A549 (cell line): ENCODE measurements at regions not wholly inside any gene's neighbourhood (a gene's known extent, or its start where the extent isn't known, plus 50 kb on each side); places are given as distances from the start of the nearest gene placed in this dataset.

Source experiments
- ATAC-seq, 2 experiments: fragments of 200-7000 bp in 1 of 2; fragments of >200 bp in 1 of 2; cut with Nextera tagmentation in 1 of 2; cut with Tn5 transposase in 1 of 2; 3 replicates each; pipeline versions ENCODE4 v1.8.0 to v1.9.1; 2018 to 2020; ENCODE audit warnings: mild to moderate bottlenecking in 1 of 2, moderate library complexity in 1 of 2
- CTCF ChIA-PET: fragments of 300-600 bp; sonication (Branson Sonifier 250); formaldehyde crosslinking; extraction: SDS; loops from one replicate; lab custom pipeline; 2021; ENCODE audit warnings: antibody characterized with exemption, inconsistent platforms; lab: Yijun Ruan, JAX
- POLR2A ChIA-PET: fragments of 350-600 bp; formaldehyde crosslinking; extraction: SDS; loops from one replicate; lab custom pipeline; 2021; ENCODE audit warnings: antibody characterized with exemption, inconsistent platforms; lab: Yijun Ruan, JAX
- DNase-seq, 2 experiments: peaks; one replicate each; pipeline versions ENCODE4 v3.0.0 to v3.0.0-alpha.2; 2011 to 2016; ENCODE audit warnings: low read depth in 1 of 2, low spot score in 1 of 2
- FAIRE-seq: peaks from 2 replicates; lab custom pipeline; 2011; peaks lifted over from hg19 to GRCh38; lab: Jason Lieb, UNC
- H3K27ac ChIP-seq, 2 experiments: fragments of >200 bp; sonication (Bioruptor Twin); formaldehyde crosslinking; 3 replicates each; pipeline ENCODE4 v1.5.1; 2016 to 2017
- H3K4me1 ChIP-seq: fragments of >200 bp; sonication (Bioruptor Twin); formaldehyde crosslinking; 3 replicates; pipeline ENCODE4 v1.6.1; 2016
- H3K4me2 ChIP-seq: fragments of >200 bp; sonication (Bioruptor Twin); formaldehyde crosslinking; 3 replicates; pipeline ENCODE4 v1.6.1; 2016
- H3K4me3 ChIP-seq: fragments of >200 bp; sonication (Bioruptor Twin); formaldehyde crosslinking; 3 replicates; pipeline ENCODE4 v1.5.1; 2016
- H3K9me3 ChIP-seq: fragments of >200 bp; sonication (Bioruptor Twin); formaldehyde crosslinking; 3 replicates; pipeline ENCODE4 v1.6.1; 2016
- CBX8 ChIP-seq: fragments of 200-600 bp; sonication (generic); IDR thresholded peaks from 2 replicates; pipeline ENCODE4 v1.6.1; 2016
- CEBPB ChIP-seq, 2 experiments: fragments of >200 bp in 1 of 2; sonication (Bioruptor Twin) in 1 of 2; formaldehyde crosslinking in 1 of 2; IDR thresholded peaks; 2 replicates each; pipeline ENCODE4 v1.6.1; 2012 to 2016
- CHD4 ChIP-seq: fragments of 200-600 bp; sonication (generic); IDR thresholded peaks from 2 replicates; pipeline ENCODE4 v1.6.1; 2016; ENCODE audit warnings: antibody characterized with exemption, mild to moderate bottlenecking, borderline replicate concordance
- FOSB ChIP-seq: fragments of 250-450 bp; sonication (Bioruptor Pico); IDR thresholded peaks from 2 replicates; pipeline ENCODE4 v1.5.0; 2020; ENCODE audit warnings: mild to moderate bottlenecking, moderate library complexity
- HDAC2 ChIP-seq: fragments of 200-600 bp; sonication (generic); IDR thresholded peaks from 2 replicates; pipeline ENCODE4 v1.6.1; 2016
- HEYL ChIP-seq: fragments of 250-450 bp; sonication (Bioruptor Pico); IDR thresholded peaks from 2 replicates; pipeline ENCODE4 v1.8.0; 2021; ENCODE audit warnings: mild to moderate bottlenecking, moderate library complexity
- HOXB13 ChIP-seq: fragments of 250-450 bp; sonication (Bioruptor Pico); IDR thresholded peaks from 2 replicates; pipeline ENCODE4 v1.5.0; 2020; ENCODE audit warnings: low read depth, mild to moderate bottlenecking, moderate library complexity
- KDM5A ChIP-seq: fragments of 200-600 bp; sonication (generic); IDR thresholded peaks from 2 replicates; pipeline ENCODE4 v1.6.1; 2016; ENCODE audit warnings: antibody characterized with exemption, mild to moderate bottlenecking
- MAFK ChIP-seq: fragments of 450-650 bp; IDR thresholded peaks from 2 replicates; pipeline ENCODE4 v1.6.1; 2014; ENCODE audit not compliant: partially characterized antibody
- POLR2A ChIP-seq: IDR thresholded peaks from 2 replicates; pipeline ENCODE4 v1.6.1; 2012; ENCODE audit warnings: mild to moderate bottlenecking, low read length
- ZNF302 ChIP-seq: fragments of 250-450 bp; sonication (Bioruptor Pico); IDR thresholded peaks from 2 replicates; pipeline ENCODE4 v1.9.0; 2021; ENCODE audit warnings: inconsistent platforms, mild to moderate bottlenecking, moderate library complexity
- WGBS: methylation state at CpG from one replicate; pipeline ENCODE4 v1.1.6; 2017; ENCODE audit errors: missing lambda C conversion rate; 5-methylcytosine and 5-hydroxymethylcytosine counted together
- TF ChIP-seq, protein P1 (sequence below): IDR thresholded peaks from 2 replicates; pipeline ENCODE4 v1.6.1; 2012
- TF ChIP-seq, protein P2 (sequence below): fragments of >200 bp; sonication (Bioruptor Twin); formaldehyde crosslinking; IDR thresholded peaks from 2 replicates; pipeline ENCODE4 v1.6.1; 2016
- TF ChIP-seq, protein P3 (sequence below): IDR thresholded peaks from 2 replicates; pipeline ENCODE4 v1.6.1; 2012
- TF ChIP-seq, protein P4 (sequence below): IDR thresholded peaks from 2 replicates; pipeline ENCODE4 v1.6.1; 2012; ENCODE audit warnings: low read depth, borderline replicate concordance
- TF ChIP-seq, protein P5 (sequence below): fragments of >200 bp; sonication (Bioruptor Twin); formaldehyde crosslinking; IDR thresholded peaks from 3 replicates; pipeline ENCODE4 v1.5.1; 2016

DNA sequence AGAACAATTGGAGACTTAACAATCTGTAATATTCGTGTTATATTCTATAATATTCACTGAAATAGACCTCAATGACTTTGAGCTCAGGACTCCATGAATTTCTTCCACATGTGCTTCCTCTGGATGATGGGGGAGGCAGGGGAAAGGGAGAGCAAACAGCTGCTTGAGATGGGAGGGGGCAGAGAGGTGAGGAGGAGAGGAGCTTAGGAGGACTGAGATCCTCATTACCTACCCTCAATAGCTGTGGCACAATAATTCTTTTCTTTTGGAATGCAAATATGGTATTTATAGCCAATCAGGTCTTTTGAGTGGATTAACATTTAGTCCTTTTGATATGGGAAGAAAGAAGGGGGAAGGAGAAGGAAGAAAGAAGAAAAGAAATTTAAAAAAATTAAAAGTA lies 64.1 kb upstream of the ZNF217 start:
- H3K4me2 ChIP-seq = peak overlapping the region; percentile 82
- CTCF ChIA-PET = interaction anchor here (0.6 to 1.6 kb wide), 6 partner anchors 15 to 358 kb away, joined by 3 to 5 read pairs (median 4); no protein-coding TSS in a partner anchor
- DNase-seq (no peak), FAIRE-seq (no peak), ATAC-seq (no peak; a peak in 1 of 6 replicates)
- no peaks in the 10 kb centered on the region for H3K9me3 ChIP-seq
- TF ChIP-seq, protein P1, sequence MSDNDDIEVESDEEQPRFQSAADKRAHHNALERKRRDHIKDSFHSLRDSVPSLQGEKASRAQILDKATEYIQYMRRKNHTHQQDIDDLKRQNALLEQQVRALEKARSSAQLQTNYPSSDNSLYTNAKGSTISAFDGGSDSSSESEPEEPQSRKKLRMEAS = no peak
- TF ChIP-seq MAFK (no peak), POLR2A (no peak), HEYL (no peak), HDAC2 (no peak)
- H3K27ac ChIP-seq = peak overlapping the region; percentile 87 to 90
- H3K4me1 ChIP-seq = peaks cover 63% of the 10 kb centered on the region
- 12% methylated on average over 1 of the region's 1 CpG for WGBS
- POLR2A ChIA-PET = interaction anchor here (1.0 to 3.0 kb wide), 4 partner anchors 36 to 96 kb away, joined by 4 to 11 read pairs (median 6); no protein-coding TSS in a partner anchor
- no peak overlapping the region for H3K4me3 ChIP-seq

DNA sequence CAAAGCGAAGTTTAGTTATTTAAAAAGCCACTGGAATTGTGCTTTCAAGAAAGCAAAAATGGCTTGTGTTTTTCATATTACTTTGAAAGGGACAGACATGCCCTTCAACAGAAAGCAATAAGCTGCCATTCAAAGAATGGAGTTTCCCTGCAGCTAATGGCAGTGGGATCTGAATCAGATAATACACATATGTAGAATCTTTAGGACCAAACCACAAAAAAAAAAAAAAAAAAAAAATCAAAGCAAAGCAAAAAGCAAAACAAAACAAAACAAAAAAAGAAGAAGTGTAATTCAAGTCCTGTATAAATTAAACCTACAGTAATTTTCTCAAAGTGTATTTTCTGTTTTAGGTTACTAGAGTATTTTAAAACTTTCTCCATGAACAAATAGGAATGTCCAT lies 63.6 kb upstream of the ZNF217 start:
- ATAC-seq = no peak
- WGBS = 51% methylated on average over 1 of the region's 1 CpG

DNA sequence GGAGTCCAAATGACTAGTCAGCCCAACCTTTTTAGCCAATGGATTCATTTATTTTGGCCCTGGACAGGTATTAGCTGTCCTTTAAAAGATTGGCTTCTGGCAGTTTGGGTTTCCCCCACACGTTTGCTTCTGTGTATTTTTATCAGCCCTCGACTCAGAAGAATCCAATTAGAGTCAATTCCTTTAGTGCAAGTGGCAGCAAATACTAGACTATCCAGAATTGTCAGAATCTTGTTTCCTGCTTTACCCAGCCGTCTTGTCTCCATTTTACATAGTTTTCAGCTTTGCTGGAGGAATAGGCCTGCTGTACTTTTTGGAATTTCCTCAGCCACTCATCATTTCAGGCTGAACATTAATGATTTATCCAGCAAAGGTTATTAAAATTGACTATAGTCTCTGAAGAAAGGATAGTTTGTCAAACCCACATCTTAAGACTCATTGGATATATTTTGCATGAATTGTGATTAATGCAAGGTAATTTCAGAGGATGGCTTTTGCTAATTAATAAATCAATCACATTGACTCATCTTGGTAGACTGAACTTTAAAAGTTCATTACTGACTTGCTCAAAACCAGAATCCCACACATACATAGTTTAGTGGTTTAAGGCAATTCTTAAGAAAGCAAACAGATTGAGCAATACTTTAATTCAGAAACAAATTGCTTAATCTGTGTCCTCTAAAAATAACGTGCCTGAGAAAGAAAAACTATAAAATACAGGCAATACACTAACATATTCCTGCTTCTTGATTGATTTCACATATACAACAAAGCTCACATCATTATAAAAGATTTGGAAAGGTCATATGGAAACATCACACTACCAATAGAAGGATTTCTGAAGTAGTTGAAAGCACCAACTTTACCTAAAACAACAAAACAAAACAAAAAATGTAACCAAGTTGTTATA lies 62.9 kb upstream of the ZNF217 start:
- Histone ChIP-seq H3K4me2 (peak overlapping the region; percentile 82), H3K4me3 (no peak overlapping the region), H3K9me3 (no peaks in the 10 kb centered on the region), H3K27ac (peak overlapping the region; percentile 87 to 90), H3K4me1 (peaks cover 71% of the 10 kb centered on the region)
- WGBS = 2% methylated on average over 4 of the region's 4 CpGs
- FAIRE-seq (no peak), DNase-seq (no peak), ATAC-seq (peak in 1 of 2 experiments; percentile 7; a peak in 1 of 6 replicates)
- TF ChIP-seq FOSB (no peak), ZNF302 (CRISPR knock-in tag) (0 out of 2 replicates have a peak, but pooled peaks have one; percentile 13), CEBPB (IDR thresholded peaks at IDR 0.05) (peak; percentile 96 to 97)
- TF ChIP-seq, protein P2, sequence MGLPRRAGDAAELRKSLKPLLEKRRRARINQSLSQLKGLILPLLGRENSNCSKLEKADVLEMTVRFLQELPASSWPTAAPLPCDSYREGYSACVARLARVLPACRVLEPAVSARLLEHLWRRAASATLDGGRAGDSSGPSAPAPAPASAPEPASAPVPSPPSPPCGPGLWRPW = peak; percentile 50; the same call in 1 of the 2 replicates
- TF ChIP-seq, protein P3, sequence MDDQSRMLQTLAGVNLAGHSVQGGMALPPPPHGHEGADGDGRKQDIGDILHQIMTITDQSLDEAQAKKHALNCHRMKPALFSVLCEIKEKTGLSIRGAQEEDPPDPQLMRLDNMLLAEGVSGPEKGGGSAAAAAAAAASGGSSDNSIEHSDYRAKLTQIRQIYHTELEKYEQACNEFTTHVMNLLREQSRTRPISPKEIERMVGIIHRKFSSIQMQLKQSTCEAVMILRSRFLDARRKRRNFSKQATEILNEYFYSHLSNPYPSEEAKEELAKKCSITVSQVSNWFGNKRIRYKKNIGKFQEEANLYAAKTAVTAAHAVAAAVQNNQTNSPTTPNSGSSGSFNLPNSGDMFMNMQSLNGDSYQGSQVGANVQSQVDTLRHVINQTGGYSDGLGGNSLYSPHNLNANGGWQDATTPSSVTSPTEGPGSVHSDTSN = no peak
- CTCF ChIA-PET = interaction anchor here (0.8 kb wide), 2 partner anchors 34 to 44 kb away, joined by 3 read pairs; no protein-coding TSS in a partner anchor
- POLR2A ChIA-PET = no interaction called here

More for the DNA sequence above, 63.6 kb upstream of the ZNF217 start:
- CTCF ChIA-PET = interaction anchor here (1.0 to 1.6 kb wide), 3 partner anchors 15 to 18 kb away, joined by 3 to 4 read pairs (median 4); no protein-coding TSS in a partner anchor
- Histone ChIP-seq H3K27ac (peak overlapping the region; percentile 87 to 90), H3K4me1 (peaks cover 67% of the 10 kb centered on the region), H3K4me3 (no peak overlapping the region), H3K4me2 (peak overlapping the region; percentile 82), H3K9me3 (no peaks in the 10 kb centered on the region)
- no peak for FAIRE-seq
- POLR2A ChIA-PET = interaction anchor here (1.0 to 1.2 kb wide), 3 partner anchors 35 to 96 kb away, joined by 4 to 6 read pairs (median 5); no protein-coding TSS in a partner anchor
- DNase-seq = no peak
- TF ChIP-seq KDM5A = no peak
- TF ChIP-seq, protein P4, sequence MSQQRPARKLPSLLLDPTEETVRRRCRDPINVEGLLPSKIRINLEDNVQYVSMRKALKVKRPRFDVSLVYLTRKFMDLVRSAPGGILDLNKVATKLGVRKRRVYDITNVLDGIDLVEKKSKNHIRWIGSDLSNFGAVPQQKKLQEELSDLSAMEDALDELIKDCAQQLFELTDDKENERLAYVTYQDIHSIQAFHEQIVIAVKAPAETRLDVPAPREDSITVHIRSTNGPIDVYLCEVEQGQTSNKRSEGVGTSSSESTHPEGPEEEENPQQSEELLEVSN = no peak
- no peak for TF ChIP-seq FOSB
- no peak for TF ChIP-seq CBX8
- TF ChIP-seq HOXB13 (CRISPR knock-in tag) = no peak

DNA sequence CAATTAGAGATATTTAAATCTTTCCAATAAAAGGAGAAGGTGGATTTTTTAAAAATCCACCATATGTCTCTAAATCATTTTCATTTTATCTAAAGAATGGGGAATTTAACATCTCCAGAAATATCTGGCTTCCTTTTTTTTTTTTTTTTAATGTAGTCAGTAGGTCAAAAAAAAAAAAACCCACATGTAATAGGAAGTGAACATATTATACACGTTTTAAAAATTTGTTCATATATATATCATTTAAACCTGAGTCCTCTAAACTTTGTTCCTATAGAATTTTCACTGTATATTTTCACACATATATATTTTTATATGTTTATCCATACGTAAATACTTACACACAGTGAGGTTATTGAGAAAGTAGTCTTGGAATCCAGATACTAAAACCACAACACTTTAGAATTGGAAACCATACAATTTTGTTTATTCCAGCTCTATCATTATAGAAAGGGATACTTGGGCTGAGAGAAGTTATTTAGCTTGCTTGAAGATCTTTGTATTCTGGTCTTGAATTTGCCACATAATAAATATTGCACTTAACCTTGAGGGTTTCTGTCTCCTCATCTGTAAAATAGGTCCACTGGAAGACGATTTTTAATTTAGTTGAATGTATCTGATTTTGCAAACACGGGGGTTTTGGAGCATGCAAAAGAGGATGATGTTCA lies 62.1 kb upstream of the ZNF217 start:
- POLR2A ChIA-PET = no interaction called here
- Histone ChIP-seq H3K4me3 (no peak overlapping the region; the same call in 2 of the 3 replicates), H3K4me2 (peak overlapping the region; percentile 82), H3K4me1 (peaks cover 63% of the 10 kb centered on the region), H3K27ac (peak overlapping the region; percentile 87 to 90), H3K9me3 (no peaks in the 10 kb centered on the region)
- no peak for FAIRE-seq
- ATAC-seq = no peak
- DNase-seq = no peak
- TF ChIP-seq, protein P5, sequence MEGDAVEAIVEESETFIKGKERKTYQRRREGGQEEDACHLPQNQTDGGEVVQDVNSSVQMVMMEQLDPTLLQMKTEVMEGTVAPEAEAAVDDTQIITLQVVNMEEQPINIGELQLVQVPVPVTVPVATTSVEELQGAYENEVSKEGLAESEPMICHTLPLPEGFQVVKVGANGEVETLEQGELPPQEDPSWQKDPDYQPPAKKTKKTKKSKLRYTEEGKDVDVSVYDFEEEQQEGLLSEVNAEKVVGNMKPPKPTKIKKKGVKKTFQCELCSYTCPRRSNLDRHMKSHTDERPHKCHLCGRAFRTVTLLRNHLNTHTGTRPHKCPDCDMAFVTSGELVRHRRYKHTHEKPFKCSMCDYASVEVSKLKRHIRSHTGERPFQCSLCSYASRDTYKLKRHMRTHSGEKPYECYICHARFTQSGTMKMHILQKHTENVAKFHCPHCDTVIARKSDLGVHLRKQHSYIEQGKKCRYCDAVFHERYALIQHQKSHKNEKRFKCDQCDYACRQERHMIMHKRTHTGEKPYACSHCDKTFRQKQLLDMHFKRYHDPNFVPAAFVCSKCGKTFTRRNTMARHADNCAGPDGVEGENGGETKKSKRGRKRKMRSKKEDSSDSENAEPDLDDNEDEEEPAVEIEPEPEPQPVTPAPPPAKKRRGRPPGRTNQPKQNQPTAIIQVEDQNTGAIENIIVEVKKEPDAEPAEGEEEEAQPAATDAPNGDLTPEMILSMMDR = no peak
- TF ChIP-seq CHD4 (0 out of 2 replicates have a peak, but pooled peaks have one; percentile 21), HOXB13 (CRISPR knock-in tag) (0 out of 2 replicates have a peak, but pooled peaks have one; percentile 44)
- CTCF ChIA-PET = interaction anchor here (0.8 kb wide), 2 partner anchors 33 to 43 kb away, joined by 3 read pairs; no protein-coding TSS in a partner anchor
- WGBS = 3% methylated on average over 4 of the region's 4 CpGs
